HAP-1 (cell line): ENCODE measurements at regions not wholly inside any gene's neighbourhood (a gene's known extent, or its start where the extent isn't known, plus 50 kb on each side); places are given as distances from the start of the nearest gene placed in this dataset.
A peak's percentile ranks its signal among the peaks of the same experiment; 100 is the strongest.

Source experiments
- DNase-seq, 2 experiments: peaks; one replicate each; pipeline ENCODE4 v3.0.0-alpha.2; 2016 to 2020; ENCODE audit warnings: low spot score in 2 of 2
- H3K27me3 ChIP-seq: fragments of 250-450 bp; sonication (Bioruptor Pico); 2 replicates; pipeline ENCODE4 v1.5.1; 2020; ENCODE audit warnings: low read depth, mild to moderate bottlenecking, moderate library complexity
- H3K36me3 ChIP-seq: fragments of 250-450 bp; sonication (Bioruptor Pico); replicated peaks from 2 replicates; pipeline ENCODE4 v1.5.1; 2020; ENCODE audit warnings: mild to moderate bottlenecking
- H3K4me1 ChIP-seq: fragments of 250-450 bp; sonication (Bioruptor Pico); 2 replicates; pipeline ENCODE4 v1.5.1; 2020; ENCODE audit warnings: mild to moderate bottlenecking
- H3K4me3 ChIP-seq: fragments of 250-450 bp; sonication (Bioruptor Pico); 2 replicates; pipeline ENCODE4 v1.5.1; 2020; ENCODE audit warnings: mild to moderate bottlenecking, moderate library complexity
- H3K9me3 ChIP-seq: fragments of 250-450 bp; sonication (Bioruptor Pico); 2 replicates; pipeline ENCODE4 v1.5.1; 2020; ENCODE audit warnings: mild to moderate bottlenecking, moderate library complexity
- in situ Hi-C: fragments of 300-500 bp; cut with MboI; formaldehyde crosslinking; loops from 3 replicates; pipeline ENCODE4 v1.14.3; 2020; ENCODE audit warnings: low sequenced_read_pairs, inconsistent platforms, mixed read lengths

DNA sequence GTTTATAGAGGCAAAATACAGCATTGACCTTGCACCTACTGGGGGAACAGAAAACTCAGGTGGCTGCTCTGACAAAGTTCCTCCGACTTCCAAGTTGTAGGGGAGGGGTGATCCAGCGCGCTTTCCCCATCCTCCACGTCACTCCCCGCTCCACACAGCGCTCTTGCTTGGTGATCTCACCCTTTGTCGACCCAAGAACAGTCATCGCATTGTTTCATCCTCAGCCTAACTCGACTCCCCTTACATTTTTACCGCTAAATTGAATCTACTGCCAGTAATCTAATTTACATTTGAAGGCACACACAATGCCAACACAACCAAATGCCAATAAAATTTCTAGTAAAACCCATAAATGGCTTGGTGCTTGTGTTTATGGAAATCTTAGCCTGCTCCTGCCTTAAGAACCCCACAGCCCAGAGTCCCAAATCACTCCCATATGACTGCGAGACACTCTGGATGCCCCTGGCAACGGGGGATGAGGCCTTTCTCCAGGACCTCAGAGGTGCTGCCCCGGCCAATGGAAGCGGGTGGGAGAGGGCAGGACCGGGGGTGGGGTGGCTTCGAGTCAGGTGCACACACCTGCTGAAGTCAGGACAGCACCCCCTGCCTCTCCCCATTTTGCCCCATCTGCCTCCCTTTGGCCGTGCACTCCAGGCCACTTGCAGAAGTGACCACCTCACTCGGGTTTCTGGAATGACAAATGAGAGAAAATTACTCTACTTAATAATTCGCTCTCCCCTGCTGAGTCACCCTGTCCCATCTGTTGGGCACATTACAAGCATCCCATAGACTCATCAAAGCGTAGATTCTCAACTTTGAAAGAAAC is 98.2 kb upstream of the GSC start:
- peak; percentile 78 to 88 for DNase-seq
- no peaks in the 10 kb centered on the region for H3K36me3 ChIP-seq
- H3K4me1 ChIP-seq: peaks cover 11% of the 10 kb centered on the region
- peaks cover 22% of the 10 kb centered on the region for H3K27me3 ChIP-seq
- no peaks in the 10 kb centered on the region for H3K9me3 ChIP-seq
- in situ Hi-C loops: no loop called here
- no peak overlapping the region for H3K4me3 ChIP-seq

DNA sequence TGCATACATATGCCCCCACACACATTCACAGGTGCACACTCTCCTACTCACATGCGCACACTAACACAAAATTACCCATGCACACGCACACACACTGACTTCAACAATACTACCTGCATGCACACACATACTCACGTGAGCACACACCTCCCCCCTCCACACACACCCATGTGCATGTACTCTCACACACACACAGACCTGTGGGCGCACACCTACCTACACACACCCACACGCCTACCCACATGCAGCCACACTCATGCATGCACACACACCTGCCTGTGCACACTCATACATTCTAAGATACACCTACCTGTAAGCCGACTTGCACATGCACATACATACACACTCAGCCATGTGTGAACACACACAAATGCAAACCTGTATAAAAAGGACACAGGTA is 97.3 kb upstream of the GSC start:
- H3K4me1 ChIP-seq: peaks cover 11% of the 10 kb centered on the region
- H3K27me3 ChIP-seq: peaks cover 22% of the 10 kb centered on the region
- in situ Hi-C loops: no loop called here
- no peaks in the 10 kb centered on the region for H3K9me3 ChIP-seq
- DNase-seq: no peak
- H3K4me3 ChIP-seq: no peak overlapping the region
- H3K36me3 ChIP-seq: no peaks in the 10 kb centered on the region

DNA sequence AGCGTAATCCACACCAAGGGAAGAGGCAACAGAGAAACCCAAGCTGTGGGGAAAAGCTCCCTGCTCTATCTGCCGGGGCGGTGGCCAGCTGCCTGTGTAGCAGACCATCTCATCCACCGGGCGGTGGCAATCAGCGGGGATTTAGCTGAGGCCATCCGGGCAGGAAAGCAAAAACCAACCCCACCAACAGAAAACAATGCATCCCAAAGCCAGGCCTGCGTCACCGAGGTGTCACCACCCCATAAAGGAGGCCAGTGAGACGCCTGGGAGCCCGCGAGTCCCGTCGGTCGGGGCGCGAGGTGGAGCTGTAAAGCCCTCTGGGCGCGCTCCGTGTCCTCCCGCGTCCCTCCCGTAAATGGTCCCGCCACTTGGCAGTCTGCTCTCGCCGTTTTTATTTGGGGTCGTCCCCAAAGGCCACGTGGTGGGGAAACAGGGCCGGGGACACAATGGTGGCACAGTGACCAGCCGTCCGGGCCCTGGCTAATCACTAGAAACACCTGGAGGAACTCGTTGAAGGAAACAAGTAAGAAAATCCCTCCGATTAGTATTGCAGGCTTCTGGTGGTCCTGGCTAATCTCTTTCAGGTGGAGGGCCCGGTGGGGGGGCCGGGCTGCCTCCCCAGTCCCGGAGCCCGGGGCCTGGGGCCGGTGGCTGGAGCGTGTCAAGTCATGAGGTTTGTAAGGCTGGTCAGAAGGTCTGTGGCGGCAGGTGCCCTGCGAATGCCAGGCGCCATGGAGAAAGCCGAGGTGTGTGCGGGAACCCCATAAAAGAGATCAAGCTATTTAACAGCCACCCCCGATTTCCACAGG is 94.7 kb upstream of the GSC start:
- Histone ChIP-seq H3K27me3 (peaks cover 10% of the 10 kb centered on the region), H3K4me3 (no peak overlapping the region), H3K36me3 (no peaks in the 10 kb centered on the region), H3K9me3 (no peaks in the 10 kb centered on the region), H3K4me1 (peaks cover 11% of the 10 kb centered on the region)
- in situ Hi-C loops: no loop called here
- no peak for DNase-seq

DNA sequence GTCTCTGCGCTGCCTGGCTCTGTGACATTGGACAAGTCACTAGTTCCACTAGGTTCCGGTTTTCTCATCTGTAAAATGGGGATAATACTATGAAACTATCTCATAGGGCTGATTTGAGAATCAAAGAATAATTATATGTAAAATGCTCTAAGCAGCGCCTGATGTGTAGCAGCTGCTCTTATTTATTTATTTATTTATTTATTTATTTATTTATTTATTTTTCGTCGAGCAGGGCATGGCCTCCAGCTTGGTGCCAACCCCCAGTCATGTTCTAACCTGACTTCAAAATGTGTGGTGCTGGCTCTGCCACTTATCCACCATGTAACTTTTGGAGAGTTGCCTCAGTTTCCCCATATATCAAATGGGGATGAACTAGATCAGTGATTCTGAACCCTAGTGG is 93.5 kb upstream of the GSC start:
- DNase-seq: no peak
- H3K9me3 ChIP-seq: no peaks in the 10 kb centered on the region
- peaks cover 6% of the 10 kb centered on the region for H3K4me1 ChIP-seq
- in situ Hi-C loops: no loop called here
- no peak overlapping the region for H3K4me3 ChIP-seq
- H3K36me3 ChIP-seq: no peaks in the 10 kb centered on the region
- peaks cover 8% of the 10 kb centered on the region for H3K27me3 ChIP-seq

DNA sequence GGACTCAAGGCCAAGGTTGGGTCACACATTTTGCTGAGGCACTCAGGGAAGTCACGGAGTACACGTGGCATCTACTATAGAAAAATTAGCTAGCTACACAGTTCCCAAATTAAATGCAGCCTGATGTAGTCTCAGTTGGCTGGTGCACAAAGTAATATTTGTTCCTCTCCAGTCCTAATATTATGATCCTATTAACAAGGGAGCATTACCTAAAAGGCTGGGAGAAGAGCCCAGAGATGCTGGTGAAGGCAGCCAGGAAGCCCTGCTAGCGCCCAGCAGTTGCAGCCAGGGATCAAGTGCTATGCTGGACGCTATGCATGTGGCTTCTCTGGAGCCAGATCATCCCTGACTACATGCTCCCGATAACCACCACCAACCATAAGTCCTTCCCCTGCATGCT is 88.0 kb upstream of the GSC start:
- H3K36me3 ChIP-seq: no peaks in the 10 kb centered on the region
- no peaks in the 10 kb centered on the region for H3K4me1 ChIP-seq
- no peaks in the 10 kb centered on the region for H3K9me3 ChIP-seq
- 0 out of 2 replicates have a peak, but pooled peaks cover 4% of the 10 kb centered on the region for H3K27me3 ChIP-seq
- no peak overlapping the region for H3K4me3 ChIP-seq
- in situ Hi-C loops: no loop called here
- no peak for DNase-seq

DNA sequence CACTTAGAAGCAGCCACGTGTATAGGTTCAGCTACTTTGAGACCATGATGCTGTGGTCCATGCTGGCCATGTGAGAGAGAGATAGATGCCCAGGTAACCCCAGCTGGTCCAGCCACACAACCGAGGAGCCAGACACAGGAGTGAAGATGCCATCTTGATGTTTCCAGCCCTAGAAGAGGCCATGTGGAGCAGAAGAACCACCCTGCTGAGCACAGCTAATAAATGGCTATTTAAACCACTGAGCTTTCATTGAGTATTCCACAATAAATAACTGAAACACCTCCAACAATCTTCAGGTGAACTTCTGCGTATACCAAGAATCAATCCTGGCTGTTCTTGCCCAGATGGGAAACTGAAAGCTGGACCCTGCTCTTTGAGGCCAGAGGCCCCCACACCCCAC is 84.0 kb upstream of the GSC start:
- no peak for DNase-seq
- no peaks in the 10 kb centered on the region for H3K36me3 ChIP-seq
- no peaks in the 10 kb centered on the region for H3K27me3 ChIP-seq
- in situ Hi-C loops: no loop called here
- no peak overlapping the region for H3K4me3 ChIP-seq
- H3K9me3 ChIP-seq: no peaks in the 10 kb centered on the region
- H3K4me1 ChIP-seq: no peaks in the 10 kb centered on the region

DNA sequence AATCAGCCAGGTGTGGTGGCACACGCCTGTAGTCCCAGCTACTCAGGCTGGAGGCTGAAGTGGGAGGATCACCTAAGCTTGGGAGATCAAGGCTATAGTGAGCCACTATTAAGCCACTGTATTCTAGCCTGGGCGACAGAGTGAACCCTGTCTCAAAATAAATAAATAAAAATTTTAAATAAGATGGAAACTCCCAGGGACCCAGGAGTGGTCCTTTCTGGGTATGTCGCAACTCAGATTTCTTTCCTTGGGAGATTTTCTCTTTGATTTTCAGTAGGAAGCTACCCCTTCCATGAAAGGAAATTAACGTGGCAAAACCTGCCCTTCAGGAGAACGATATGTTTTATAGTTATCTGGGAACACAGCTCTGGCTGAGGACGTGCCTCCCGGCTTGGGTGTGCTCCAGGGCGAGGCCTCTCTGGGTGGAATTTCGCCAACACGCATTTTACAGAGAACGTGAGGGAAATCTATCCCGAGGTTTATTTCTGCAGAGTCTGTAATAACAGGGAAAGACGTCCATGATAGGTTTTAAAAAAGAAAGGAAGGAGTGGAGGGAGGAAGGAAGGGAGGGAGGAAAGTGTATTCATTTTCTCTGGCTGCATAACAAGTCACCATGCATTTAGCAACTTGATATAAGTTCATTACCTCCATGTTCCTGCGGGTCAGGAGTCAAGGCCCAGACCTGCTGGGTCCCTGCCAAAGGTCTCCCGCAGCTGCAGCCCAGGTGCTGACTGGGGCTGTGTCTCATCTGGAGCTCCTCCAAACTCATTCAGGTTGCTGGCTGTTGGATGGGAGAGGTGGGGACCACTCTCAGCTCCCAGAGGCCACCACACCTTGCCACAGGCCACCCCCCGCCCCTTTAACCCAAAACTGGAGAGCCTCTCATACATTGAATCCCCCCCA is 80.6 kb upstream of the GSC start:
- in situ Hi-C loops: no loop called here
- H3K4me3 ChIP-seq: no peak overlapping the region
- DNase-seq: no peak
- H3K36me3 ChIP-seq: no peaks in the 10 kb centered on the region
- no peaks in the 10 kb centered on the region for H3K4me1 ChIP-seq
- no peaks in the 10 kb centered on the region for H3K9me3 ChIP-seq
- H3K27me3 ChIP-seq: no peaks in the 10 kb centered on the region

DNA sequence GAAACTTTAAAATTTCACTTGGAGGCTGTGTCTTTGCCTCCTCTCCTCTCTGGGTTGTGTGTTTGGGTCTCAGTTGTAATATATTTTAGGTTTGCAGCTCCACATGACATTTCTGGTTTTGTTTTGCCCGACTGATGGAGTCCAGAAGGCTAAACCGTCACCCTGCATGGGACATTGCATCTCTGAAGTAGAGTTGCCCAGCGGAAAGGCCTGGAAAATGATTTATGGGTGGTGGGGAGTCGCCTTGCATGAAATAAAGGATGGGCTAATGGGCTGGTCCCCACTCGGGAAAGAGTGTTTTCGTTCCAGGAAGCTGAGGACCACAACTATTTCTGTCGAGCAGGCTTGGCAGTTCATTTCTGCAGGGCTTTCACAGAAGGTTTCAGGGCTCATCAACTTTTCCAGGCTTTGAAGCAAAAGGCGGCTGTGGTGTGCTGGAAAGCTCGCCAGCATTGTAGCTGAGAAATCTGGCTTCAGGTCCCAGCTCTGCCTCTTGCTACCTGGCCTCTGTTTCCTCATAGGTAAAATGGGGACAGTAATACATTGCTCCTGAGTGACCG is 74.8 kb upstream of the GSC start:
- H3K4me1 ChIP-seq: no peaks in the 10 kb centered on the region
- H3K4me3 ChIP-seq: no peak overlapping the region
- DNase-seq: no peak
- H3K36me3 ChIP-seq: no peaks in the 10 kb centered on the region
- in situ Hi-C loops: no loop called here
- no peaks in the 10 kb centered on the region for H3K9me3 ChIP-seq
- no peaks in the 10 kb centered on the region for H3K27me3 ChIP-seq

DNA sequence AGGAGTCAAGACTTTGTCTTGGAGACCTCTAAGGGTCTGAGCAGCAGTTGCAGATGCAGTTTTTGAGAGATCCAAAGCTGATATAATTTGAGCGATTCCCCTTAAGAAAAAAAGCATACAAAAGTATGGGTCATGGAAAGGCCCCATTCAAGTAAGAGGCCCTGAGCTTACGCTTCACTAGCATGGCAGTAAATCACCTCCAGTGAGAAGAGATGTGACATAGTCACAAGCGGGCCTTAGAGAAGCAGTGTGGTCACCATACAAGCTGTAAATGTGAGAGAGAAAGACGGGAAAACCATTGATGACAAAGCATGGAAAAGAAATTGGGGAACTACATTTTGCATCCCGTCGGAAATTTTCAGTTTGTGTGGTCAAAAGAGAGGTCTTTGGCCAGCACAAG is 70.6 kb upstream of the GSC start:
- Histone ChIP-seq H3K27me3 (no peaks in the 10 kb centered on the region), H3K9me3 (no peaks in the 10 kb centered on the region), H3K36me3 (no peaks in the 10 kb centered on the region), H3K4me1 (no peaks in the 10 kb centered on the region), H3K4me3 (no peak overlapping the region)
- in situ Hi-C loops: no loop called here
- DNase-seq: no peak

DNA sequence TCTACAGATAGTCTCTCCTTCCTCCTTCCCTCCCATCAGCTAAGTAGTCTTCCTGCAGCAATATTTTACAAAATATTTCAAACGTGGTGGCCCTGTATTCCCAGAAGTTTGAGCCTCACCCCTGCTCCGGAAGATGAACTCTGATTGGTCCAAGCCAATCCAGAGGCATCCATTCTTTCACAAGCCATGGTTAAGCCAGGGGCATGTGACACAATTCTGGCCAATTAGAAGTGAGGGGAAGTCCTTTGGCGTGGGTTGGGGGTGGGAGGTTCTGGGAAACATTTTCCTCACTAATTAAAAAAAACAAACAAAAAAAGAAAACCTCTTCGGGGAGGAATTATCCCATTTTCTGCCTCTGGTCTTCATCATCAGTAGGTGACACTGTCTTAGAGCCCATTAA is 69.4 kb upstream of the GSC start:
- in situ Hi-C loops: no loop called here
- Histone ChIP-seq H3K4me1 (no peaks in the 10 kb centered on the region), H3K27me3 (no peaks in the 10 kb centered on the region), H3K4me3 (no peak overlapping the region), H3K9me3 (no peaks in the 10 kb centered on the region), H3K36me3 (no peaks in the 10 kb centered on the region)
- no peak for DNase-seq

DNA sequence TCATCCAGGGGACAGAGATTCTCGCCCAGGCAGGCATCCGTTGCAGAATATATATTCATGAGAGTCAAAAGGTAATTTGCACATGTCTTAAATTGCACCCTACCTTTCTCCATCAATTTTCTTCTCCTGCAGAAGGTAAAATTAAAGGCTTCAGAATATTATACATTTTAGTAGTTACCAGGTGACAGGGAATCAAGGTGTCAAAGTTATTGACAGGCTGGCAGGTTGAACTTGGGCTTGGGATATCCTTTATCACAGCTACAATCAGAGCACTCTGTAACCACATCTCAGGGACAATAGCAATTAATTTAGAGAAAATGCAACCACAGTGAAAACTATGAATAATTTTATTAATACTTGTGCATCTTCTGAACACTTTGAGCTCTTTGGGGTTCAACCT is 66.9 kb upstream of the GSC start:
- no peak overlapping the region for H3K4me3 ChIP-seq
- DNase-seq: no peak
- H3K36me3 ChIP-seq: no peaks in the 10 kb centered on the region
- H3K4me1 ChIP-seq: no peaks in the 10 kb centered on the region
- in situ Hi-C loops: no loop called here
- no peaks in the 10 kb centered on the region for H3K27me3 ChIP-seq
- no peaks in the 10 kb centered on the region for H3K9me3 ChIP-seq

DNA sequence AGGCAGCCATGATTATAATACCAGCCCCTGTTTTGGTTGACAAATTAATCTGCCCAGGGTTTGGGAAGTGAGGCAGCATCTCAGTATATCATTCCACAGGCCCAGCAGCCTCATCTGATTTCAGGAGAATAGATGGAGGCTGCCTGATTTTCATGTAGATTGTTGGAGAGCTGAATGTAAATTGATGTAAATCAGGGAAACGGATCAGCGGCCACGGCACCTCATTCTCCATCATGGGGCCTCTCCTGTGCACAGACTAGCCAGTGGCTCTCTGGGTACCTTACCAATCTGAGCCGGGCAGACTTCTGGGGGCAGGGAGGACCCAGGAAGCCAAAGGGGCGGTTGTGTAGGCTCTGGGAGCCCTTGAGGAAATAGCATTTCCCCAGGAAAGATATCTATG is 63.7 kb upstream of the GSC start:
- Histone ChIP-seq H3K4me3 (no peak overlapping the region), H3K4me1 (no peaks in the 10 kb centered on the region), H3K36me3 (no peaks in the 10 kb centered on the region), H3K9me3 (no peaks in the 10 kb centered on the region), H3K27me3 (no peaks in the 10 kb centered on the region)
- in situ Hi-C loops: no loop called here
- no peak for DNase-seq

DNA sequence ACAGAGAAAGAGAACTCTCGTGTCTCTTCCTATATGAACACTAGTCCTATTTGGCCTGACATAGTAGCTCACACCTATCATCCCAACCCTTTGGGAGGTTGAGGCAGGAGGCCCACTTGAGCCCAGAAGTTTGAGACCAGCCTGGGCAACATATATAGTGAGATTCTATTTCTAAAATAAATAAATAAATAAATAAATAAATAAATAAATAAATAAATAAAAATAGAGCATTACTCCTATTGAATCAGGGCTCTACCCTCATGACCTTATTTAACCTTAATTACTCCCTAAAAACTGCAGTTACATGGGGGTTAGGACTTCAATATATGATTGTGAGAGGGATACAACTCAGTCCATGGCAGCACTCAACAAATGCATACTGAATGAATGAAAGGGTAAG is 61.2 kb upstream of the GSC start:
- Histone ChIP-seq H3K27me3 (no peaks in the 10 kb centered on the region), H3K36me3 (no peaks in the 10 kb centered on the region), H3K4me1 (no peaks in the 10 kb centered on the region), H3K9me3 (no peaks in the 10 kb centered on the region), H3K4me3 (no peak overlapping the region)
- in situ Hi-C loops: no loop called here
- DNase-seq: no peak
